Mucosa of stomach (tissue), 1 donor: ENCODE measurements at regions not wholly inside any gene's neighbourhood (a gene's known extent, or its start where the extent isn't known, plus 50 kb on each side); places are given as distances from the start of the nearest gene placed in this dataset.

Experiments used
- H3K27me3 ChIP-seq: one replicate; pipeline ENCODE4 v1.7.0; 2013; ENCODE audit warnings: mild to moderate bottlenecking, low read length; ENCODE audit not compliant: control insufficient read depth, insufficient read depth
- H3K36me3 ChIP-seq: one replicate; pipeline ENCODE4 v1.7.0; 2013; ENCODE audit warnings: low read length; ENCODE audit not compliant: control insufficient read depth, insufficient read depth
- H3K4me1 ChIP-seq: one replicate; pipeline ENCODE4 v1.7.0; 2013; ENCODE audit warnings: mild to moderate bottlenecking, low read length; ENCODE audit not compliant: control insufficient read depth, insufficient read depth
- H3K4me3 ChIP-seq: one replicate; pipeline ENCODE4 v1.7.0; 2013; ENCODE audit warnings: low read length
- H3K9ac ChIP-seq: one replicate; pipeline ENCODE4 v1.7.0; 2013; ENCODE audit warnings: mild to moderate bottlenecking, low read length, moderate library complexity
- H3K9me3 ChIP-seq: one replicate; pipeline ENCODE4 v1.7.0; 2013; ENCODE audit warnings: mild to moderate bottlenecking, low read length, moderate library complexity; ENCODE audit not compliant: control insufficient read depth
- donor health status: Pancreatic carcinoma.

- H3K9ac ChIP-seq, result no peak overlapping the region
- H3K4me1 ChIP-seq, result peaks cover 66% of the 10 kb centered on the region
- H3K27me3 ChIP-seq, result no peaks in the 10 kb centered on the region
- no peaks in the 10 kb centered on the region for H3K36me3 ChIP-seq
- no peak overlapping the region for H3K4me3 ChIP-seq
- no peaks in the 10 kb centered on the region for H3K9me3 ChIP-seq
These were observed 146.7 kb upstream of the AFDN start for GRCh38 chr6:167679790-167680604.

DNA sequence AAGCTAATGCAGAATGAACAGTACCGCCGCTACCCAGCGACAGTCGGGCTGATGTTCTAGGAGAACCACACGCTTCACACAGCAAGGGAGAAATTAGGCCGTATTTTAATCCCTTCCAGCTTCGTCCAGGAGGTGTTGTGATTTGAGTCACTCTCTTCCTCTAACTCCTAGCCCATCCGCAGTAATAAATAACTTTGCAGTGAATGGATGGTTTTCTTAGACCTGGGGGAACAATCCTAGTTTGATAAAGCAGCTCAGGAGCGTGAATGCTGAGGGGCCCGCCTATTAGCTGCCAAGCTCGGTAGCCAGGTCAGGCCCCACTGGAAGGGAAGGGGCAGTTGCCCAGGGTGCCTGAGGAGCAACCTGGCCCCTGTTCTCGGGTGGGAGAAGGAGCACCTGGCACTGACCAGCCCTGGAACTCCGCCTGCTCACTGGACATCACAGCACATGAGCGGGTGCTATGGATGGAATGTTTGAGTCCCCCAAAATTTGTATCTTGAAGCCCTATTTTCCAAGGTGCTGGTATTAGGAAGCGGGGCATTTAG is 146.0 kb upstream of the AFDN start:
- Histone ChIP-seq H3K27me3 (no peaks in the 10 kb centered on the region), H3K9me3 (no peaks in the 10 kb centered on the region), H3K4me3 (no peak overlapping the region), H3K9ac (no peak overlapping the region), H3K4me1 (peaks cover 63% of the 10 kb centered on the region), H3K36me3 (no peaks in the 10 kb centered on the region)

GRCh38 chr6:167682125-167682524 is 144.6 kb upstream of the AFDN start:
- H3K9me3 ChIP-seq, result no peaks in the 10 kb centered on the region
- no peak overlapping the region for H3K9ac ChIP-seq
- H3K27me3 ChIP-seq, result no peaks in the 10 kb centered on the region
- H3K36me3 ChIP-seq, result no peaks in the 10 kb centered on the region
- H3K4me1 ChIP-seq, result peaks cover 50% of the 10 kb centered on the region
- H3K4me3 ChIP-seq, result no peak overlapping the region

GRCh38 chr6:167682546-167683027 is 144.1 kb upstream of the AFDN start:
- no peaks in the 10 kb centered on the region for H3K36me3 ChIP-seq
- H3K9ac ChIP-seq, result no peak overlapping the region
- H3K9me3 ChIP-seq, result no peaks in the 10 kb centered on the region
- H3K27me3 ChIP-seq, result no peaks in the 10 kb centered on the region
- no peak overlapping the region for H3K4me3 ChIP-seq
- peaks cover 45% of the 10 kb centered on the region for H3K4me1 ChIP-seq

- Histone ChIP-seq H3K9ac (no peak overlapping the region), H3K27me3 (peaks cover 4% of the 10 kb centered on the region), H3K4me1 (peaks cover 39% of the 10 kb centered on the region), H3K4me3 (no peak overlapping the region), H3K36me3 (no peaks in the 10 kb centered on the region), H3K9me3 (no peaks in the 10 kb centered on the region)
These were observed 143.5 kb upstream of the AFDN start for GRCh38 chr6:167683028-167683862.

GRCh38 chr6:167684276-167685104 is 142.2 kb upstream of the AFDN start:
- H3K4me3 ChIP-seq, result no peak overlapping the region
- H3K4me1 ChIP-seq, result peaks cover 35% of the 10 kb centered on the region
- no peak overlapping the region for H3K9ac ChIP-seq
- no peaks in the 10 kb centered on the region for H3K36me3 ChIP-seq
- no peaks in the 10 kb centered on the region for H3K9me3 ChIP-seq
- peaks cover 4% of the 10 kb centered on the region for H3K27me3 ChIP-seq

- Histone ChIP-seq H3K9ac (no peak overlapping the region), H3K27me3 (peaks cover 4% of the 10 kb centered on the region), H3K4me1 (peaks cover 35% of the 10 kb centered on the region), H3K4me3 (no peak overlapping the region), H3K36me3 (no peaks in the 10 kb centered on the region), H3K9me3 (no peaks in the 10 kb centered on the region)
These were observed 141.1 kb upstream of the AFDN start for GRCh38 chr6:167685654-167686053.

DNA sequence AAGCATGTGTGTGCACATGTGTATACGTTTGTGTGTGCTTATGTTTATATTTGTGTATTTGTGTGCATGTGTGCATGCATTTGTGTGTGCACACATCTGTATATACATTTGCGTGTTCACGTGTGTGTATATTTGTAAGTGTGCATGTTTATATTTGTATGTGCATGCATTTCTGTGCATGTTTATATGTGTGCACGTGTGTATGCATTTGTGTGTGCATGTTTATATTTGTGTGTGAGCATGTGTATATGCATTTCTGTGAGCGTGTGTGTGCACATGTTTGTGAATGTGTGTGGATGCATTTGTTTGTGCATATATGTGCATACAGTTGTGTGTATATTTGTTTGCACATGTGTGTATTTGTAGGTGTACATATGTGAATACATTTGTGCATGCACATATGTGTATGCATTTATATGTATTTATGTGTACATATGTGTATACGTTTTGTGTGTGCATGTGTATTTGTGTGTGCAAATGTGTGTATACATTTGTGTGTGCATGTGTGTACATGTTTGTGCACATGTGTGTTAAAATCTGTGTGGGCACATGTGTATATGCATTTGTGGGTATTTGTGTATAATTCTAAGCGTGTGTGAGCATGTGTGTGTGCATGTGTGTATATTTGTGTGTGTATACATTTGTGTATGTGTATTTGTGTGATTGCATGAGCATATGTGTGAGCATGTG is 140.4 kb upstream of the AFDN start:
- H3K27me3 ChIP-seq, result peaks cover 4% of the 10 kb centered on the region
- no peak overlapping the region for H3K4me3 ChIP-seq
- H3K36me3 ChIP-seq, result no peaks in the 10 kb centered on the region
- no peak overlapping the region for H3K9ac ChIP-seq
- H3K9me3 ChIP-seq, result no peaks in the 10 kb centered on the region
- H3K4me1 ChIP-seq, result peaks cover 35% of the 10 kb centered on the region

DNA sequence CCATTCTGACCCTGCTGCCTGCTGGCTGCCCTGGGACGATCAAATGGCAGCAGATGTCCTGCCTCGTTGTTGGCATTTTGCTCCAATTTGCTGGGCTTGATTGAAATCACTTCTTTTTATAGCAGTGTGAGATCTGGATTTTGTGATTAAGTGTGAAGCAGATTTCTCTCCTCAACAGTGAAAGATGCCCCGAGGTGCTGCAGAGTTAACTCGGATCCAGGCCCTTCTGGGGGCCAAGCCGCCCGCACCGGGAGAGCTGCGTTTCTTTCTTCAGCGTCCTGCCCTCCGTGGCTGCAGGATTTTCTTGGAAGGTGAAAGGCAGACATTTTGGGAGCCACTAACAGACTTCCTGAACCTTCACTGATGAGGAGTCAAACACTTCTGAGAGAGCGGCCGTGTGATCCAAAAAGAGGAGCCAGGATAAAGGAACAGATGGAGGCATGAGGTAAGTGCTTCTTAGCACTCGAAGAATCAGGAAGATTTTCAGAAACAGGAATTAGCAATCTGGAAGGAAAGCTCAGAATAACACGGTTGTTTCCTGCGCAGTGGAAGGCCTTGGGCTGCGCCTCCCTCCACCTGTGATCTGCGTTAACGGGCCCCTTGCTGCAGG is 139.5 kb upstream of the AFDN start:
- Histone ChIP-seq H3K27me3 (peaks cover 4% of the 10 kb centered on the region), H3K9ac (no peak overlapping the region), H3K36me3 (no peaks in the 10 kb centered on the region), H3K9me3 (no peaks in the 10 kb centered on the region), H3K4me3 (no peak overlapping the region), H3K4me1 (peaks cover 31% of the 10 kb centered on the region)

- Histone ChIP-seq H3K36me3 (no peaks in the 10 kb centered on the region), H3K4me3 (no peak overlapping the region), H3K27me3 (peaks cover 4% of the 10 kb centered on the region), H3K9me3 (no peaks in the 10 kb centered on the region), H3K4me1 (peaks cover 22% of the 10 kb centered on the region), H3K9ac (no peak overlapping the region)
These were observed 138.6 kb upstream of the AFDN start for GRCh38 chr6:167688123-167688522.

- Histone ChIP-seq H3K4me1 (peaks cover 11% of the 10 kb centered on the region), H3K36me3 (no peaks in the 10 kb centered on the region), H3K4me3 (no peak overlapping the region), H3K27me3 (peaks cover 4% of the 10 kb centered on the region), H3K9ac (no peak overlapping the region), H3K9me3 (no peaks in the 10 kb centered on the region)
These were observed 137.4 kb upstream of the AFDN start for GRCh38 chr6:167689278-167689677.
